CD4-positive, alpha-beta memory T cell (primary cell): ENCODE measurements at regions not wholly inside any gene's neighbourhood (a gene's known extent, or its start where the extent isn't known, plus 50 kb on each side); places are given as distances from the start of the nearest gene placed in this dataset.
"Not testable (repeated sequence)": the region's sequence is repeated elsewhere in the genome, so short reads cannot be mapped to it uniquely, and the experiment has no call there.

Experiments
- CTCF ChIA-PET: fragments of 350-600 bp; sonication (Branson Sonifier 250); formaldehyde crosslinking; loops from one replicate; lab custom pipeline; 2021; ENCODE audit warnings: inconsistent platforms; ENCODE audit not compliant: partially characterized antibody; lab: Charles Lee
- POLR2A ChIA-PET: fragments of 350-600 bp; sonication (Branson Sonifier 250); formaldehyde crosslinking; loops from one replicate; lab custom pipeline; 2021; ENCODE audit not compliant: partially characterized antibody; lab: Charles Lee
- DNase-seq, 5 donors: peaks; one replicate each; pipeline versions ENCODE4 v3.0.0 to v3.0.0-alpha.2; 2020 to 2022; ENCODE audit warnings: mixed read lengths in 1 of 5
- H3K27ac ChIP-seq: one replicate; pipeline ENCODE4 v1.7.0; 2013; ENCODE audit warnings: low read depth, low read length
- H3K27me3 ChIP-seq: 2 replicates; pipeline ENCODE4 v1.7.0; 2013; ENCODE audit warnings: mild to moderate bottlenecking, low read length, moderate library complexity; ENCODE audit not compliant: insufficient read depth
- H3K36me3 ChIP-seq: 2 replicates; pipeline ENCODE4 v1.7.0; 2013; ENCODE audit warnings: mild to moderate bottlenecking, low read length, moderate library complexity; ENCODE audit not compliant: insufficient read depth
- H3K4me1 ChIP-seq: 2 replicates; pipeline ENCODE4 v1.7.0; 2013; ENCODE audit warnings: mild to moderate bottlenecking, low read length, moderate library complexity; ENCODE audit not compliant: insufficient read depth
- H3K4me3 ChIP-seq, 2 donors: one replicate each; pipeline ENCODE4 v1.7.0; 2013; ENCODE audit warnings: low read length in 2 of 2, mild to moderate bottlenecking in 1 of 2
- H3K9me3 ChIP-seq, 2 donors: one replicate each; pipeline ENCODE4 v1.7.0; 2013; ENCODE audit warnings: low read length in 2 of 2, control low read depth in 1 of 2; ENCODE audit not compliant: control insufficient read depth in 1 of 2
- H3K27ac Mint-ChIP-seq, 7 donors: one replicate each; pipeline ENCODE4 v1.8.0; 2020 to 2021; ENCODE audit warnings: mixed read lengths in 7 of 7, mild to moderate bottlenecking in 6 of 7, inconsistent platforms in 3 of 7, moderate library complexity in 3 of 7
- H3K27me3 Mint-ChIP-seq, 2 donors: one replicate each; pipeline ENCODE4 v1.8.0; 2020 to 2021; ENCODE audit warnings: mixed read lengths in 2 of 2
- H3K36me3 Mint-ChIP-seq, 2 donors: one replicate each; pipeline ENCODE4 v1.8.0; 2020 to 2021; ENCODE audit warnings: mixed read lengths in 2 of 2, inconsistent platforms in 1 of 2, mild to moderate bottlenecking in 1 of 2
- H3K4me1 Mint-ChIP-seq, 4 donors: one replicate each; pipeline ENCODE4 v1.8.0; 2020 to 2021; ENCODE audit warnings: mixed read lengths in 4 of 4, mild to moderate bottlenecking in 1 of 4
- H3K4me3 Mint-ChIP-seq, 8 donors: one replicate each; pipeline ENCODE4 v1.8.0; 2020 to 2021; ENCODE audit warnings: mixed read lengths in 8 of 8, mild to moderate bottlenecking in 7 of 8, moderate library complexity in 6 of 8, inconsistent platforms in 3 of 8
- H3K9me3 Mint-ChIP-seq, 8 donors: one replicate each; pipeline ENCODE4 v1.8.0; 2020 to 2021; ENCODE audit warnings: mixed read lengths in 8 of 8, mild to moderate bottlenecking in 5 of 8, inconsistent platforms in 3 of 8, moderate library complexity in 1 of 8
- intact Hi-C: fragments of 100-400 bp; cut with micrococcal nuclease; formaldehyde crosslinking; loops from one replicate; pipeline ENCODE4 v1.15.1; 2023

- Mint-ChIP-seq H3K4me3 (no peak overlapping the region), H3K27ac (no peak overlapping the region), H3K27me3 (no peaks in the 10 kb centered on the region), H3K4me1 (no peaks in the 10 kb centered on the region), H3K9me3 (peaks cover 0 to 11% (median 4%) of the 10 kb centered on the region in 8 donors), H3K36me3 (no peaks in the 10 kb centered on the region)
- intact Hi-C loops, result no loop called here
- Histone ChIP-seq H3K4me1 (no peaks in the 10 kb centered on the region), H3K36me3 (no peaks in the 10 kb centered on the region), H3K27me3 (no peaks in the 10 kb centered on the region), H3K27ac (no peak overlapping the region), H3K4me3 (no peak overlapping the region), H3K9me3 (no peaks in the 10 kb centered on the region)
- POLR2A ChIA-PET, result no interaction called here
- CTCF ChIA-PET, result no interaction called here
- no peak for DNase-seq
Observed at GRCh38 chr7:9328296-9328695, 894.9 kb downstream of the NXPH1 start.

GRCh38 chr7:9349625-9350024, 916.2 kb downstream of the NXPH1 start:
- H3K27me3 ChIP-seq, result no peaks in the 10 kb centered on the region
- H3K9me3 Mint-ChIP-seq, result peaks cover 0 to 13% (median 4%) of the 10 kb centered on the region in 8 donors
- H3K27me3 Mint-ChIP-seq, result no peaks in the 10 kb centered on the region
- intact Hi-C loops, result no loop called here
- no peak overlapping the region for H3K4me3 Mint-ChIP-seq
- H3K27ac Mint-ChIP-seq, result no peak overlapping the region
- CTCF ChIA-PET, result no interaction called here
- no peak for DNase-seq
- no peak overlapping the region for H3K4me3 ChIP-seq
- POLR2A ChIA-PET, result no interaction called here
- no peaks in the 10 kb centered on the region for H3K4me1 Mint-ChIP-seq
- no peaks in the 10 kb centered on the region for H3K9me3 ChIP-seq
- no peak overlapping the region for H3K27ac ChIP-seq
- no peaks in the 10 kb centered on the region for H3K36me3 ChIP-seq
- no peaks in the 10 kb centered on the region for H3K4me1 ChIP-seq
- no peaks in the 10 kb centered on the region for H3K36me3 Mint-ChIP-seq

GRCh38 chr7:9391221-9391620, 957.8 kb downstream of the NXPH1 start:
- Mint-ChIP-seq H3K36me3 (no peaks in the 10 kb centered on the region), H3K4me1 (no peaks in the 10 kb centered on the region), H3K27ac (no peak overlapping the region), H3K9me3 (peaks cover 0 to 32% (median 19%) of the 10 kb centered on the region in 8 donors), H3K27me3 (no peaks in the 10 kb centered on the region), H3K4me3 (no peak overlapping the region)
- H3K9me3 ChIP-seq, result peaks cover 0 to 16% of the 10 kb centered on the region in 2 donors
- DNase-seq, result no peak
- no peaks in the 10 kb centered on the region for H3K27me3 ChIP-seq
- H3K36me3 ChIP-seq, result no peaks in the 10 kb centered on the region
- no peaks in the 10 kb centered on the region for H3K4me1 ChIP-seq
- H3K27ac ChIP-seq, result no peak overlapping the region
- no peak overlapping the region for H3K4me3 ChIP-seq
- ChIA-PET CTCF (no interaction called here), POLR2A (no interaction called here)
- intact Hi-C loops, result no loop called here

- H3K4me3 ChIP-seq, result no peak overlapping the region
- Mint-ChIP-seq H3K4me3 (no peak overlapping the region), H3K27ac (no peak overlapping the region), H3K4me1 (no peaks in the 10 kb centered on the region), H3K36me3 (no peaks in the 10 kb centered on the region), H3K27me3 (no peaks in the 10 kb centered on the region), H3K9me3 (peaks cover 2 to 27% (median 14%) of the 10 kb centered on the region in 8 donors)
- peaks cover 0 to 11% of the 10 kb centered on the region in 2 donors for H3K9me3 ChIP-seq
- ChIA-PET POLR2A (no interaction called here), CTCF (no interaction called here)
- H3K4me1 ChIP-seq, result no peaks in the 10 kb centered on the region
- no peaks in the 10 kb centered on the region for H3K27me3 ChIP-seq
- intact Hi-C loops, result no loop called here
- H3K36me3 ChIP-seq, result no peaks in the 10 kb centered on the region
- no peak overlapping the region for H3K27ac ChIP-seq
- DNase-seq, result no peak
Observed at GRCh38 chr7:9391984-9392383, 958.6 kb downstream of the NXPH1 start.

GRCh38 chr7:9404386-9404785, 971.0 kb downstream of the NXPH1 start:
- CTCF ChIA-PET, H3K4me1 Mint-ChIP-seq, H3K4me1 ChIP-seq, intact Hi-C loops, DNase-seq, H3K36me3 Mint-ChIP-seq, H3K9me3 ChIP-seq, H3K9me3 Mint-ChIP-seq, POLR2A ChIA-PET, H3K4me3 Mint-ChIP-seq, H3K36me3 ChIP-seq, H3K27ac ChIP-seq, H3K4me3 ChIP-seq, H3K27me3 ChIP-seq, H3K27me3 Mint-ChIP-seq, H3K27ac Mint-ChIP-seq: not testable (repeated sequence)

GRCh38 chr7:9407816-9408215, 974.4 kb downstream of the NXPH1 start:
- Histone ChIP-seq H3K27ac (no peak overlapping the region), H3K4me1 (no peaks in the 10 kb centered on the region), H3K4me3 (no peak overlapping the region), H3K36me3 (no peaks in the 10 kb centered on the region), H3K27me3 (no peaks in the 10 kb centered on the region), H3K9me3 (no peaks in the 10 kb centered on the region)
- peaks cover 0 to 5% (median 0%) of the 10 kb centered on the region in 8 donors for H3K9me3 Mint-ChIP-seq
- DNase-seq, result no peak
- no peak overlapping the region for H3K4me3 Mint-ChIP-seq
- no peaks in the 10 kb centered on the region for H3K27me3 Mint-ChIP-seq
- CTCF ChIA-PET, result no interaction called here
- H3K36me3 Mint-ChIP-seq, result no peaks in the 10 kb centered on the region
- no peak overlapping the region for H3K27ac Mint-ChIP-seq
- intact Hi-C loops, result no loop called here
- POLR2A ChIA-PET, result no interaction called here
- no peaks in the 10 kb centered on the region for H3K4me1 Mint-ChIP-seq

GRCh38 chr7:9453521-9453920, 1020.1 kb downstream of the NXPH1 start:
- intact Hi-C loops, result no loop called here
- no peak overlapping the region for H3K4me3 Mint-ChIP-seq
- H3K36me3 ChIP-seq, result no peaks in the 10 kb centered on the region
- no peaks in the 10 kb centered on the region for H3K4me1 Mint-ChIP-seq
- no peak for DNase-seq
- peaks cover 0 to 3% of the 10 kb centered on the region in 2 donors for H3K9me3 ChIP-seq
- ChIA-PET POLR2A (no interaction called here), CTCF (no interaction called here)
- H3K27ac ChIP-seq, result no peak overlapping the region
- no peaks in the 10 kb centered on the region for H3K4me1 ChIP-seq
- H3K27me3 ChIP-seq, result no peaks in the 10 kb centered on the region
- H3K9me3 Mint-ChIP-seq, result peaks cover 0 to 23% (median 5%) of the 10 kb centered on the region in 8 donors
- H3K27ac Mint-ChIP-seq, result no peak overlapping the region
- no peaks in the 10 kb centered on the region for H3K36me3 Mint-ChIP-seq
- H3K4me3 ChIP-seq, result no peak overlapping the region
- no peaks in the 10 kb centered on the region for H3K27me3 Mint-ChIP-seq

GRCh38 chr7:9488555-9488954, 1055.1 kb downstream of the NXPH1 start:
- Mint-ChIP-seq H3K4me3 (no peak overlapping the region), H3K36me3 (no peaks in the 10 kb centered on the region), H3K27me3 (no peaks in the 10 kb centered on the region), H3K4me1 (no peaks in the 10 kb centered on the region), H3K9me3 (peaks cover 0 to 24% (median 15%) of the 10 kb centered on the region in 8 donors), H3K27ac (no peak overlapping the region)
- no peak for DNase-seq
- Histone ChIP-seq H3K9me3 (no peaks in the 10 kb centered on the region), H3K4me1 (no peaks in the 10 kb centered on the region), H3K36me3 (no peaks in the 10 kb centered on the region), H3K27me3 (no peaks in the 10 kb centered on the region), H3K27ac (no peak overlapping the region), H3K4me3 (no peak overlapping the region)
- POLR2A ChIA-PET, result no interaction called here
- CTCF ChIA-PET, result no interaction called here
- intact Hi-C loops, result no loop called here
